GM18873 (cell line): ENCODE measurements at regions not wholly inside any gene's neighbourhood (a gene's known extent, or its start where the extent isn't known, plus 50 kb on each side); places are given as distances from the start of the nearest gene placed in this dataset.
"Not testable (repeated sequence)": the region's sequence is repeated elsewhere in the genome, so short reads cannot be mapped to it uniquely, and the experiment has no call there.

ENCODE experiments used
- ATAC-seq: cut with Tn5 transposase; IDR thresholded peaks from one replicate; pipeline ENCODE4 v1.9.1; 2021; ENCODE audit warnings: mild to moderate bottlenecking, moderate library complexity, moderate number of reproducible peaks; ENCODE audit not compliant: unreplicated experiment, low FRiP score

GRCh38 chr18:21928925-21929324 is 188.3 kb downstream of the MIB1 start:
- ATAC-seq: no peak

- no peak for ATAC-seq
These were observed 189.6 kb downstream of the MIB1 start for GRCh38 chr18:21930177-21930576.

GRCh38 chr18:21933931-21934765 is 193.6 kb downstream of the MIB1 start:
- ATAC-seq: no peak

- ATAC-seq: no peak
These were observed 194.1 kb downstream of the MIB1 start for GRCh38 chr18:21934766-21935015.

GRCh38 chr18:21943456-21943855 is 202.9 kb downstream of the MIB1 start:
- no peak for ATAC-seq

GRCh38 chr18:21949326-21950015 is 208.9 kb downstream of the MIB1 start:
- ATAC-seq: no peak

- peak; percentile 92 for ATAC-seq
These were observed 213.4 kb upstream of the GATA6 start for GRCh38 chr18:21955757-21956652.

- ATAC-seq: no peak
These were observed 211.1 kb upstream of the GATA6 start for GRCh38 chr18:21958263-21958662.

- no peak for ATAC-seq
These were observed 210.5 kb upstream of the GATA6 start for GRCh38 chr18:21958707-21959450.

GRCh38 chr18:21960189-21960588 is 209.2 kb upstream of the GATA6 start:
- no peak for ATAC-seq

GRCh38 chr18:21963336-21963735 is 206.1 kb upstream of the GATA6 start:
- ATAC-seq: no peak

GRCh38 chr18:21968338-21968737 is 201.1 kb upstream of the GATA6 start:
- ATAC-seq: no peak

GRCh38 chr18:21972281-21972680 is 197.1 kb upstream of the GATA6 start:
- ATAC-seq: no peak

GRCh38 chr18:21975954-21976353 is 193.4 kb upstream of the GATA6 start:
- not testable (repeated sequence) for ATAC-seq

GRCh38 chr18:21978546-21979170 is 190.7 kb upstream of the GATA6 start:
- no peak for ATAC-seq

GRCh38 chr18:21979171-21979560 is 190.2 kb upstream of the GATA6 start:
- no peak for ATAC-seq

GRCh38 chr18:21979759-21980158 is 189.6 kb upstream of the GATA6 start:
- ATAC-seq: no peak

- no peak for ATAC-seq
These were observed 188.6 kb upstream of the GATA6 start for GRCh38 chr18:21980744-21981143.

GRCh38 chr18:21981489-21981888 is 187.9 kb upstream of the GATA6 start:
- ATAC-seq: not testable (repeated sequence)

- ATAC-seq: no peak
These were observed 178.3 kb upstream of the GATA6 start for GRCh38 chr18:21991081-21991534.
